GM21786 (cell line): ENCODE measurements at regions not wholly inside any gene's neighbourhood (a gene's known extent, or its start where the extent isn't known, plus 50 kb on each side); places are given as distances from the start of the nearest gene placed in this dataset.
"Not testable (repeated sequence)": the region's sequence is repeated elsewhere in the genome, so short reads cannot be mapped to it uniquely, and the experiment has no call there.

Source experiments
- ATAC-seq: cut with Tn5 transposase; IDR thresholded peaks from one replicate; pipeline ENCODE4 v1.9.1; 2021; ENCODE audit not compliant: unreplicated experiment

GRCh38 chr2:53064154-53064553 is 703.5 kb upstream of the CHAC2 start:
- no peak for ATAC-seq

- no peak for ATAC-seq
These were observed 709.1 kb upstream of the CHAC2 start for GRCh38 chr2:53058526-53058925.

DNA sequence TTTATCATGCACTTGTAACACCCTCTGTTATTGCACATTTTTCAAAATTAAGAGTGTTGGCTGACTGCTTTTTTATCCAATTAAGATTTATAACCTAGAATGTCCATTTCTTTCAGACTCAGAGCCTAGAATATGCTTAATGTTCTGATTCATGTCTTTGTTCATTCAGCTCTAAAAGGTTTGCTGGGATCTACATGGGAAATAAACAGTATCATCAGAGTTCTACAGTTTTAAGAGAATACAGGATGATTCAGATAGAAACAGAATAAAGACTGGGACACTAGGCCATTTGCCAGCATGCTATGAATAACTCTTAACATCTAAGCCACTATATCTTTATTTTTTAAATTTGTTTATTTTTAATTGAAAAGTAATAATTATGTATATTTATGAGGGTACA is 713.7 kb upstream of the CHAC2 start:
- ATAC-seq = no peak

DNA sequence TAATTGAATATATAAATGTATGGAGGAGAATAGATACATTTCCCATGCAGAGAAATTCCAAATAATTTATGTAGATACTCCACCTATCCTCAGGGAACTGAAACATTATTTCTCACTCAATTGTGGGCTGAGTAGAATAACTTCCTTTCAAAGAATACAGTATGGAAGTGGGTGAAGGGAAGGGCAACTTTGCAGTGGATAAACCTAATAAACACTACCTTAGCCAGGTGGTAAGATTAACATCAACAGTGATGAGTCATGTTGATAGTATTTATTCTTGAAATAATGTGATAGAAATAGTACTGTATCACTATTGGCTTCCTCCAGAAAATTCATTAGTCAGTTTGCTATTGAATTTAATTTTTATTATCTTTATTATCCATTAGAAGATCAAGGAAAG is 716.4 kb upstream of the CHAC2 start:
- no peak for ATAC-seq

- no peak for ATAC-seq
These were observed 726.9 kb upstream of the CHAC2 start for GRCh38 chr2:53040536-53041229.

DNA sequence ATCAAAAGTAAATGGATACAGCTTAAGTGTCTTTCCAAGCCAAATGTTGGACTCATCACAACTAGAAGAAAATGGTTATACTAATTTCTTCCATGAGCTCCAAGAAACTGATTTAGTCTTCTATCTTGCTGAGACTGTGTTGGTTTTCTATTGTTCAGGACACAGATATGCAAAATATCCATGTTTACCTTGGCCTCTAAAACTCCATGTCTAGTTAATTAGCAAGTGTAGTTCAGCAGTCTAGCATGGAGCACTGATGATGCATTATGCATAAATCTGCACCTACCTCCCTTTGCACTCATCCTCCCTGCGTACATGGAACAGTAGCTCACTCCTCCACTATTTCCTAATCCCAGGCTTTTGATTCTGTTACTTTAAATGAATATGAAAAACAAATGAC is 731.4 kb upstream of the CHAC2 start:
- no peak for ATAC-seq

DNA sequence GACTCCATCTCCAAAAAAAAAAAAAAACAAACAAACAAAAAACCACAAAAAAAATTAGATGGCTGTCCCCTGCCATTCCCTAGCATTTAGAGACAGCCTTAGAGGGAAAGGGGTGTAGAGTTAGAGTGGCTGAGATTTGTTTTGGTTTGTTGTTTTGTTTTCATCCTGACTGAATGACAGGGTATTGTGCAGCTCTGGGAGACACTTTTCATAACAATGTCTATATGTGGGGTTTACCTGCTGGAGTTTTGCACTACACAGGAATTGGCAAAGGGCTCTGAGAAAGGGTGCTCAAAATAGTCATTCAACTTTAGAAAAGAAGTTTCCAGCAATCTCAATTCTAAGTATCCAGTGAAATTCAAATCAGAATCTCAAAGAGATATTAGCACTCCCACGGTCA is 732.5 kb upstream of the CHAC2 start:
- ATAC-seq = no peak

GRCh38 chr2:53033411-53033810 is 734.2 kb upstream of the CHAC2 start:
- ATAC-seq = no peak

DNA sequence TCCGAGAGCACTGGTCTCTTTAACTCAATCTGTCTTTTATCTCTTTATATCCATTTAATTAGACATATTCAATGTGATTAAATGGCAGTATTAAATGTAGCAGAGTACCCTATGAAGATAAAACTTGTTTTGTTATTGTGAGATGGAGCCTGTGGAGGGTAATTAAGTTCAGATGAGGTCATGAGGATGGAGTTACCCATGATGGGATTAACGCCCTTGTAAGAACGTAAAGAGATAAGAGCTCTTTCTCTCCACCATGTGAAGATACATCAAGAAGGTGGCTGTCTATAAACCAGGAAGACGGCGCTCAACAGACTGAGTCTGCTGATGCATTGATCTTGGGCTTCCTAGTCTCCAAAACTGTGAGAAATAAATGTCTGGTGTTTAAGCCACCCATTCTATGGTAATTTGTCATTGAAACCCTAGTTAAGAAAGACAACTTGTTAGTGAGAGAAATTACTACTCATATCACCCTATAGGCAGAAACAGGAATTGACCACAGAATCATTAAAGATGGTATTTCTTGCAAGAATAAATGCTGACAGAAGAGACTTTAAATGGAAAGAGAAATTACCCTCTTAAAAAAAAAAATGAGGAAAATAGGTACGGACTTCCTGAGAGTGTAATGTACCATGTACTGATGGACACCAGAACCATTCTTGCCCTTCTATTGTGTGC is 738.7 kb upstream of the CHAC2 start:
- no peak for ATAC-seq

GRCh38 chr2:53028225-53028624 is 739.4 kb upstream of the CHAC2 start:
- ATAC-seq = no peak

DNA sequence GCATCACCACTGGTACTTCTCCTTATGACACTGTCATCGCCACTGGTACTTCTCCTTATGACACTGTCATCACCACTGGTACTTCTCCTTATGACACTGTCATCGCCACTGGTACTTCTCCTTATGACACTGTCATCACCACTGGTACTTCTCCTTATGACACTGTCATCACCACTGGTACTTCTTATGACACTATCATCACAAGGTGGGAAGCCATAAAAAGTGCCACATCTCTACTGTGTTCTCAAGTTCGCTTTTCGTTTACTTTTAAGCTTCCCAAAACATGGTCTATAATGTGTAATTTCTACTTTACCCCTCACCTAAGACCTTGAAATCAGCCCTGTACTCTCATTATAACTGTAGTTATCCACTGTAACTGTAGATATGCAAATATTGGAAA is 745.4 kb upstream of the CHAC2 start:
- ATAC-seq = not testable (repeated sequence)

DNA sequence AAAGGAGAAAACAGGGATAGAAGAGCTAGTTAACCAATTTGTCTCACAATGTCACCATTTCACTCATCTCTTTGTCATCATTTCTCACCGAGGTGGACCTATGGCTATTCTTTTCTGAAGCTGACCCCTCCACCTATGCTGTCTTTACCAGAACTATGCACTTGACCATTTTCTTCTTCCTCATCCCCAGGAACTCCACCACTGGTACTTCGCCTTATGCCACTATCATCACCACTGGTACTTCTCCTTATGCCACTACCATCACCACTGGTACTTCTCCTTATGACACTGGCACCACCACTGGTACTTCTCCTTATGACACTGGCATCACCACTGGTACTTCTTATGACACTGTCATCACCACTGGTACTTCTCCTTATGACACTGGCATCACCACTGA is 745.8 kb upstream of the CHAC2 start:
- no peak for ATAC-seq

DNA sequence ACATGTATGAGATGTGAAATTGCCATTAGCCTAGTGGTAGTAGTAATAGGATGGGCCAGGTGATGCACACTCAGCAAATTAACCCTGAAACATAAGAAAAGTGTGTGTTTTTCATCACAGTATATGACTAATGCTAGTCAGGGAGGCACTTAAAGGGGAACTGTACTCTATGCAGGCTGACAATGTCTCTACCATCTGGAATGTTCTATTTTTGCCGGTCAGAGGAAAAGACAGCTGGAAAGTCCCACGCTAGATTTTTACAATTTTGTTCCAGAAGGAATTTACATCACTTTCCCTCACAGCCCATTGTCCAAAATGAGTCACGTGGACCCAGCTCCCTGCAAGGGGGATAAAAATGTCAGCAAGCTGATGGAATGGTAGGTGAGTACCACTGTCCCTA is 746.3 kb upstream of the CHAC2 start:
- ATAC-seq = no peak

- no peak for ATAC-seq
These were observed 748.7 kb upstream of the CHAC2 start for GRCh38 chr2:53018825-53019425.

DNA sequence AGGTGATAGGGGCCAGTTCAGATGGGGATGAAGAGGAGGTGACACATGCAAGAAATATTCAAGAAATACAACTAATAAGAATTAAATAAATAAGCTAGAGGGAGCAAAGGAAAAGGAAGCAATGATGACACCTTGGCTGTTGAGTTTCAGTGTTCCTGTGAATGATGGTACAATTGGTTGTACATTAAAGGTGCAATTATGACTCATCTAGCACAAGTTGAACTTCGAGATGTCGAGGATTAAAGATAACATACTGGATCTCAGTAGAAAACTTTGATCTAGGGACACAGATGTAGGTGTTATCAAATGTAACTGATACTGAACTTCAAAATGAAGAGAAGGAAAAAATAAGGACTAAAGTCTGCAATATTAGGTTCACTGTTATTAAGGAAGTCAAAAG is 760.6 kb upstream of the CHAC2 start:
- ATAC-seq = no peak

- no peak for ATAC-seq
These were observed 763.2 kb upstream of the CHAC2 start for GRCh38 chr2:53004413-53004812.

GRCh38 chr2:52995424-52995823 is 772.2 kb upstream of the CHAC2 start:
- no peak for ATAC-seq

- ATAC-seq = no peak
These were observed 791.3 kb upstream of the CHAC2 start for GRCh38 chr2:52976143-52976949.

DNA sequence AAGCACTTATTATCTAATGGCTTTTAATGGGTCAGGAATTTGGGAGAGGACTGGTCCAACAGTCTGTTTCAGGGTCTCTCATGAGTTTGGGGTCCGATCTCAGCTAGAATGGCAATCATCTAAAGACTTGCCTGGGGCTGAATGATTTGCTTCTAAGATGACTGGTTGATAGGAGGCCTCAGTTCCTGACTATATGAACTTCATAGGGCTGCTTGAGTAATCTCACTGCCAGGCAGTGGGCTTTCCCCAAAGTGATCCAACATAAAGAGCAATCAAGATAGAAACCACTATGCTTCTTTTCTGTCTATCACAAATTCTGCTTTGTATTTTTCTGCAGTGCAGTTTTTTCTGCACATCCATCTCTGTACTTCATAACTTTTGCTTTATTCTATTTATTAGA is 793.5 kb upstream of the CHAC2 start:
- ATAC-seq = no peak

- ATAC-seq = no peak
These were observed 797.0 kb upstream of the CHAC2 start for GRCh38 chr2:52970642-52971041.

DNA sequence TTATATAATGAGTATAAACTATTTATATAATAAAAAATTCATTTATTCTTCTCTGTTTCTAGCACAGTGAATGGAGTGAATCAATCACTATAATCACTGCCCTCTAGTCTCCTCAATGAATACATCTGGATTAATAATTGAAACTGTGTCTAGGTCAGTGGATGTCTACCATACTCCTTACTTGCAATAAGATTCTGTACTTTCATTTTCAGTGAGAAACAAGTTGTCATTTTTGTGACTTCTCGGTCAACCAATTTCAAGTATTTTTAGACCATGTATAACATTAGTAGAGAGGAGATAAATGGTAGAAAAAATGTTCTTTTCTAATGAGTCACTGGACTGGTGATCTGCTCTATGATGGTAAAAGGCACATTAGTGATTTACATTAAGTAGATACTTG is 799.6 kb upstream of the CHAC2 start:
- ATAC-seq = no peak
